NOMO-1 treated with DMSO at 0.1 percent for 48 hours (cell line): ENCODE measurements at regions not wholly inside any gene's neighbourhood (a gene's known extent, or its start where the extent isn't known, plus 50 kb on each side); places are given as distances from the start of the nearest gene placed in this dataset.
"Not testable (repeated sequence)": the region's sequence is repeated elsewhere in the genome, so short reads cannot be mapped to it uniquely, and the experiment has no call there.

Experiments used
- DNase-seq: peaks from one replicate; lab custom pipeline; 2025; ENCODE audit not compliant: unreplicated experiment; lab: John Stamatoyannopoulos, UW

DNA sequence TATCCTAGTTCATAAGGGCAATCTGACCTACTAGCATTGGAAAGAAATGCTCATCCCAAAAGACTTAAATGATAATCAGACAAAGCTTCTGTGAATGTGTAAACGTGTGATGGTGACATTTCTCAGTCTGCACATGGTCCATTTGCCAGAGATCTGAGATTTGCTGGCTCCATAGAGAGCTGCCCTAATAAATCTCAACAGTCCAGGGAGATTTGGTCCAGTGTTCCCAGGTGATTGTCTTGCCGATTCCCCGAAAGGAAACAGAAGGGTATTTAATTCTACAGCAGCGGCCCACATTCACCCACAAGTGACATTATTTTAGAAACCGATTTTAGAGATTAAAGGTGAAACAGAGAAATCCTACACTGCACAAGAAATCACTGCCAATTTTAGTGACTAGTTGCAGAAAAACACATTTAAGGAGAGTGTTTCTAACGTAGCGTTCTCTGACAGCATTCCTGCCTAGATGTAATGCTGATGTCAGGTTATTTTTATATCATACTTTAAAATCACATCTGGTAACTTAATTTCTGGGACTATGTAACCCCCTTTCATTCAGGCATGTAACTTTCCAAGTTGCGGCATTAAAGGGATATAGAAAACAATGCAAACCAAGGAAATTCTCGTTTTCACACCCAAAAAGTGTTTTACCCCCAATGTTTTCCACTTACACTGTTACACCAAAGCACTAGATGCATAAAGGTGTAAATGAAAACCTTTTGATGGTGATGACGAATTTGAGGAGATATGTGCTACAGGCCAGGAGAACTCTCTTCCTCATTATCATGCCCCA lies 231.9 kb upstream of the FN1 start:
- no peak for DNase-seq

DNA sequence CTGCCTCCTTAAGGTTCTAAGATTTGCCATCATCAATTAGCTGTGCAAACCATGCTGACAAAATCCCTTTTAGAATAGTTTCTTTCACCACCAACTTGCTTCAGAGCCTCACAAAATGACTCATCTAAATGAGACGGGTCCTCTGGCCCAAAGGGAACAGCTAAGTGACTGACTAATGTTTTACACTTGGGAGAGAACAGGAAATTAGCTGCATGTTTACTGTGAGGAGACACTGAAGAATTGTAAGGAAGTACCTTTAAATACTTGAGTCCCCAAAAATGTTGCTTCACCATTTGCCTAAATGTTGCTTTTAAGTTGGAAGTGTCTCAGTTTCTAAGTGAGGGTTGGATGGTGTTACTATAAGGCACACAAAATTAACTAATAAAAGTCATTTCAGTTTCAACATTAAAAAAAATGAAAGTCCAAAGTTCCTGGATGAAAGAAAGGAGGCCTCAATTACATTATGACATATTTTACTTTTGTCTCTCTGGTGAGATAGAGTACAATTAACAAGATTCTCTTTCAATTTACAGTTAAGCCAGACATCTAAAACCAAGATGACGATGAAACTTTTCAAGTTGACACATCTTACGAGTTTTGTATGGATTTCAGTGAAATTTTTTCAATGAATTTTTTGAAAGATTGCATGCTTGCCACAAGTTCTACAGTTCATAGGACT lies 229.1 kb upstream of the FN1 start:
- peak; percentile 94 for DNase-seq

DNA sequence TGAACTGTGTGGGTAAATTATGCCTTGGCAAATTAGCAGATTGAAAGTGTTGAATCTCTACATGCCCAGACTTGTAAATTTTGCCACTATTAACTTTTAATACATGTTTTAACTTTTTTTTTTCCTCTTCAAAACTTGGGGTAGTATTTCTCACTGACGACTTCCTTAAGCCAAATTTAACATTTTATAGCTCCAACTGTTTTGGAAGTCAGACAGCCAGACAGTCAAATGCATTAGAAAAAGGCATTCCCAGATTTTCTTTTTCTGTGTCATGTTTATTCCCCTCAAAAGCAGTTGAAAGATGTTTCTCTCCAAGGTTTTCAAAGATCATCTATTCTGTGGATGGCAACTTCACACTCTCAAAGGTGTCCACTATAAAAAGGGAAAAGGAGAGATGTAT lies 226.8 kb upstream of the FN1 start:
- no peak for DNase-seq

DNA sequence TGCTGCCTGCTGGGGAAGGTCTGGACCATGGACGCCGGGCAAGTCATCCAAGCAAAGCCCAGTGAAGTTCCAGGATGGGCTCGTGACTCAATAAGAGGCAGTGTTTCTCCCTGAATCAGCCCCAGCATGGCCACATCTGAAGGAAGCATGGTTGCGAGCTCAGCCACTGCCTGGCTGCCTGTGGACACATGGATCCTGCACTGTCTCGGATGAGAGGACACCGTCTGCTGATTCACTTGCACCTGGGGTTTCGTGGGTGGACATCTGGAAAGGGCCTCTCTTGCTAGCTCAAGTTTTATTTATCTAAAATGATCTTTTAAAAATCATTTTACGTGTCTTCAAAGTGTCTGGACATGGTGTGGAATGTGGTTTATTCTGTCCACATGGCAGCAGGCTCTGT lies 224.8 kb upstream of the FN1 start:
- no peak for DNase-seq

DNA sequence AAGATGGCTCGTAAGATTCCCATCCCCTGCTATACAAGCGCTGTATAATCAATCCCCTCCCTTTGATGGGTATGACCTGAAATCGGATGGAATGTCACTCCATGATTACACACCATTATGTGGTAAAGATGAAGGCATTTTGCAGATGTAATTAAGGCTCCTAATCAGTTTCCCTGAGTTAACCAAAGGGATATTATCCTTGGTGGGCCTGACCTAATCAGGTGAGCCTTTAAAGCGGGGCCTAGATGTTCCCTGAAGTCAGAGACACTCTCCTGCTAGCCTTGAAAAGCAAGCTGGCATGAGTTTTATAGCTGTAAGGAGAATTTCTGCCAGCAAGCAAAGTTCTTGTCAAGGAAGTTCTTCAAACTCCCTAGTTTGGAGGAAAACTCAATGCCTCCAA lies 223.8 kb upstream of the FN1 start:
- DNase-seq: no peak

DNA sequence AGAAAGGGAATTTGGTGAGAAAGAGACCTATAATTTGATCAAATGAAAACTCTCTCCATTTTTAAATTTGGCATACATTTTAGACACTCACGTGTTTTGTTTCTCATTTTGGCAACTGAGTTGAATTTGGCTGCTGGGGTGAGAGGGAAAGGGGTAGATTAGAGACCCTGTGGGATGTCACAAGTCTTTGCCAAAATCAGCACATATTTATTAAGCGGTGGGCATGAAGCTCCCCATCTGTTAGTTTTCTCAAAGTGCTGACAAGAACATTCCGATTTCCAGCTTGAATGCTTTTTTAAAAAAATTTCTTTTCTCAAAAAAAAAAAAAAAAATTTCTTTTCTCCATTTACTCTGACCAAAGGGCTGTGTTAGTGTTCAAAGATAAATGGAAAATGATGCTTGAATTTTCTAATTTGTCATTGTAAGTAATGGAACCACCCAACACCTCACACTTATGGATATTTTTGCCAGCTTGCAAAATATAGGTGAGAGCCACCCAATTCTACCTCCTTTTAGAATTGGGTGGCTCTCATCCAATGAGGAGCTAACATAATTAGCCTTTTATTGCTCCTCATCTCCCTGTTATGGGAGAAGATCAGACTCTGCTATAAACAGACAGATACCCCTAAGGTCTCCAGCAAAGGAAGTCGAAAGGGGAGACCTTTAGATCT lies 222.9 kb upstream of the FN1 start:
- DNase-seq: no peak

DNA sequence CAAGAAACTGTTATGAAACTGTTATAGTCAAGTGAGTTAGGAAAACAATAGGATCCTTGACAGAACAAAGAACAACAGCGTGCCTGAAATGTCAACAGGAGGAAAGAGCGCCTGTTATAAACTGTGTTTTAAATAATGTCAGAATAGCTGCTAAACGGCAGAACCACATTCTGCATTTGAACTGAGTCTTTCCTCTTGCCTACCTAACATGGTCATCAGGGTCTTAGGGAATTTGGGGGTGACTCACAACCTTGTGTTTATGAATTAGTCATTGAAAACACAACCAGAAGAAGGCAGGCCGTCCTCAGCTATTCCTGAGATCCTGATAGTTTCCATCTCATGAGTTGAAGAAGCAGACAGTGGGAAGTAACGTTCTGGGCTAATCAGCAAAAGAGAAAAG lies 222.0 kb upstream of the FN1 start:
- DNase-seq: no peak

DNA sequence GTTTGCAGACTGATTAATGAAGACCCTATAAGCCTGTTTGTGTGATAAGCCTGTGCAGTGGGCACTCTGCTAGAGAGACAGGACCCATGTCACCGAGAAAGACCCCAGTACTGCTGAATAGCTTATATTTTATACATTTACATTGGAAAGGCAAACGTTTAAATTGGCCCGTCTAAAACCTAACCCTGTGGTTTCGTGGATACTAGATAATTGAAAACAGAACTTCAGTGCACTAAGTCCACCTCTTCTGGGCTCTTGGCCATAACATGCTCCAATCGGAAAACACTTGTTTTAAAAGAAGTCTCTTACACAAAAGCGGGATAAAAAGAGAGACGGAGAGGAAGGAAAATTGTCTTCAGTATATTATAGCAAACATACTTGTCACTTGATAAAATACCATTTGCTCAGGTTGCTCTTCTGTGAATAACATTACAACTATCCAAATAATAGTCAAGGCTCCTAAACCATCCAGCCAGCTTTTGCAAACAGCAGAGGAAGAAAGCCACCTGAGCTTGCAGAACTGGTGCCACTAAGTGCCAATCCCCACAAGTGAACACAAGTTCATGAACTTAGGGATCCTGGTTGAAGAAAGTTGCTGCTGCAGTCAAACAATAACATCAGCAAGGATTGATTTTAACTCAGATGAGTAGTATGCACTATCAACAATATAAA lies 218.4 kb upstream of the FN1 start:
- DNase-seq: no peak

DNA sequence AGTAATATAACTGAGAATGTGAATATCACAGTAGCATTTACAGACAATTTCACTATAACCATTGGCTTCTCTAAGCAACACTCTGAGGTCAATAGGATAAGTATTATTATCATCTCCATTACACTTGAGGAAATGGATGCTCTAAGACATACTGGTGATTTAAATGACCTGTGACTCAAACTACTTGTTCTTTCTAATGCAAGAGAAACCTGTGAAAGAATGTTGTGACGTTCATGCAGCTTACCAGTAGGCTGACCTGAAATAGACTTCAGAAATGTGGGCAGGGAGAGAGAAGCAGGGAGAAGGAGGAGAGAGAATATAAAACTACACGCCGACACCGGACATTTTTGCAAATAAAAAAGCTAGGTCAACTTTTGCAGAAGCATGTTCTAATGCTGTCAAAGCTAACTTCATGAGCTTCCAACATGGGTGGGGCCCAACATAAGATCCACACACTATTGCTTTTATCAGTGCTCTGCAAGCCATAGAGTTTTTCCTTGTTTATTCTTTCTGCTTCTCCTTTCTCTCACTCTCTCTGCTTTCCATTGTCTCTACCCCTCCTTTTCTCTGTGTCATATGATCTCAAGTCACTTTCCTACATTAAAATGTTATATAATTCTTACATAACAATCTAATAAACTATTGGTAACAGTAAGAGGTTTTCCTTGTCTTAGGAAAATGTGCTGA lies 217.6 kb upstream of the FN1 start:
- DNase-seq: no peak

DNA sequence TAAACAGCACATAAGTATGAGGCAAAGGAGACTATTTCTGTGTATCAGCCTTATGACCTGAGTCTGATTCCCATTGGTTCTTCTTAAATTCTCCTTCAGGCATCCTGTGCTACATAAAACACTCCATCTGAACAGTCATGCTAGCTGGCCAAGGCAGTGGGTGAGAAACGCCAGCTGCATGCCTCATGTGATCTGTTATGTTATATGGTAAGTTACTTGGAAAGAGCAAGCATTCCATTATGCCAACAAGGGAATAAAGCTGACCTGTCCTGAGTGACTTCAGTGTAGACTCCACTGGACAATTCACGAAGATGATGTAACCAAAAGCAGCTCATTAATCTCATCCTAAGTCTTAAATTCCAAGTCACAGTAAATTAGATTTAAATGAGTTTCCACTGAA lies 216.5 kb upstream of the FN1 start:
- DNase-seq: no peak

DNA sequence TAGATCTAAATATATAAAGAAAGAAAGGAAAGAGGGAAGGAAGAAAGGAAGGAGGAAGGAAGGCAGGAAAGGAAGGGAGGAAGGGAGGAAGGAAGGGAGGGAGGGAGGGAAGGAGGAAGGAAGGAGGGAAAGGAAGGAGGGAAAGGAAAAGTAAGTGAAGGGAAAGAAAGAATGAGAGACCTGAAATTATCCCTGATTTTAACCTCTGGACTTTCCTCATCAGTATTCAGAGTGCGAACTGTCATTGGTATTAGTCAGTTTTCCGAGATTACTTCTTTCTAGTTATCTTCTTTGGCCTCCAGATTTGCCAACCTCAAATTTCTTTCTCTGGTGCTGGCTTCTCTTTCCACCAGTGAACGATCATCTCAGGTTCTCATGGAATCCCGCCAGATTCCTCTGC lies 215.5 kb upstream of the FN1 start:
- DNase-seq: no peak

DNA sequence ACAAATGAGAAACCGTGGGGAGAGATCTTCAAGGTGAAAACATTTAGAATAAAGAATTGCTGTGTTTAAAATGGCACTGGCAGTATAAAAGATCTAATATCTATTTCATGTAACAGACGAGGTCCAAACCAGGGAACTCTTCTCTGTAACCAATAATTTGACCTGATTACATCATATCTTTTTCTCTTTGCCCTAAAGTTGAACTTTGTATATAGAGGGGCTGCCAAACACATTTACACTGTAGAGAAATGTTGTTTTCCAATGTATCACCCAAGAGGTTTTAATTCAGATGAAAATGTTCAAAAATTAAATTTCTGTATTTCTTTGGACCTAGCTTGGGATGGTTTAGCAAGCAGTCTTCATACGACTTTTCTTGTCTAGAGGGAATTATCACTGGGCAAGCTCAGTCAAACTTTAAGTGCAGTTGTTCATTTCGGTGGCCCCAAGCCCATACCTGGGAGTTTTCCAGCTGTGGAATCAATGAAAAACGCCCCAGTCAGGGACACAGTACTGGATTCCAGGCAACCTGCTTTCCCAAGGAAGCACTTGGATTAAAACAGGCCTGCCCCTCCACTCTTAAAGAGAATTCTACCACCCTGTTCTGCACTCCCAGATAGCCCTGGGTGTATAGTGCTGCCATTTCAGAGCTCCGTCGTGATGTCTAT lies 208.5 kb upstream of the FN1 start:
- no peak for DNase-seq

DNA sequence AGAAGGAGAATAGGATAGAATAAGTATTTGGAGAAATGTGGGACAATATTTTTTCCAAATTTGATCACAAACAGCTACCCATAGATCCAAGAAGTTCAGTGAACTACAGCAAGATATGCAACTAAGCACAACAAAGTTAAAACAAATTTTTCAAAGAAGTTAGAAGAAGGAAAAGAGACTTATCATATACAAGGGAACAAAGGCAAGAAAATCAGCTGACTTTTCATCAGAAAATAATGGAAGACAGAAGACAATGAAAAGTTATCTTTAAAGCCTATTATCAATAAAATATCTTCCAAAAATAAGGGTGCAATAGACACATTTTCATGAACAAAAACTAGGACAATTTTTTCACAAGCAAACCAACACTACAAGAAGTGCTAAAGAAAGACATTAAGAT lies 202.8 kb upstream of the FN1 start:
- DNase-seq: no peak

DNA sequence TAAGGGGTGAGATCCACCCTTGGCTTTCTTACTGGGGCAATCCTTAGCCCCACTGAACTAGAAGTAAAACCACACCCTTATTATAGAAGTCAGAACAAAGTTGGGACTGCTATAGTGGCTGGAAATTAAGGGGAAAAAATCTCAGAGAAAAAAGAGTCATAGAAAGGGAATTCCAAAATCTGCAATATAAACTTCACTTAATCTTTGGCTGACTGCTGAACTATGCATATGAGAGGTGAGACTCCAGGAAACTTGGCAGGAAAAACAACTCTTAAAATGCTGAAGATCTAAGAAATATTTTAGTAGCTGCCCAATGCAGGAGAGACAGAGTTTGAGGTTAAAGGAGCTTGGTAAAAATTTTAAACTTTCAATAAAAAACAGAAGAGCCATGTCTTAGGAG lies 201.8 kb upstream of the FN1 start:
- DNase-seq: no peak

DNA sequence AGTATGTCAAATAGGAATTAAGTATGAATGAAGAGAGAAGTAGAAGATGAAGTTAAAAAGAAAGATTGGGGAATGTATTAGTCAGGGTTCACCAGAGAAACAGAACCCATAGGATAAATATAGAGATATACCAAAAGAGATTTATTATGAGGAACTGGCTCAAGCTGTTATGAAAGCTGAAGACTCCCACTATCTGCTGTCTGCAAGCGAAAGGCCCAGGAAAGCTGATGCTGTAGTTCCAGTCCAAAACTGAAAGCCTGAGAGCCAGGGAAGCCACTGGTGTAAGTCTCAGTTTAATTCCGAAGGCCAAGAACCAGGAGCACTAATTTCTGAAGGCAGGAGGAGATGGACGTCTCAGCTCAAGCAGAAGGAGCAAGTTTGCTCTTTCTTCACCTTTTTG lies 200.9 kb upstream of the FN1 start:
- DNase-seq: peak; percentile 90

DNA sequence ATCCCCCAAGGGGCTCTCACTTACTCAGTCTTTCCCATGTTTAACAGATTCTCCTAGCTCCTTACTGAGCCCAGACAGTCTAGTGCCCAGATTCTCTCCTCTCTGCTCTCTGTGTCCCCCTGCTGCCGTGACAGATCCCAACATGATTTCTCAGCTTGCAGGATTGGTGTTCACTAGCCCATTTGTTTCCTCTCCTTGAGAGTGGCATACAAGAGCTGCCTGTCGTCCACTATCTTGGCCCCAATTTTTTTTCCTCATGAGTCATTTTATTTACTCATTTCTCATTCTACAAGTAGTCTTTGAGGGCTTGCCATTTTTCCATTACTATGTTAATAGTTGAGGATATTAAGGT lies 199.9 kb upstream of the FN1 start:
- no peak for DNase-seq

DNA sequence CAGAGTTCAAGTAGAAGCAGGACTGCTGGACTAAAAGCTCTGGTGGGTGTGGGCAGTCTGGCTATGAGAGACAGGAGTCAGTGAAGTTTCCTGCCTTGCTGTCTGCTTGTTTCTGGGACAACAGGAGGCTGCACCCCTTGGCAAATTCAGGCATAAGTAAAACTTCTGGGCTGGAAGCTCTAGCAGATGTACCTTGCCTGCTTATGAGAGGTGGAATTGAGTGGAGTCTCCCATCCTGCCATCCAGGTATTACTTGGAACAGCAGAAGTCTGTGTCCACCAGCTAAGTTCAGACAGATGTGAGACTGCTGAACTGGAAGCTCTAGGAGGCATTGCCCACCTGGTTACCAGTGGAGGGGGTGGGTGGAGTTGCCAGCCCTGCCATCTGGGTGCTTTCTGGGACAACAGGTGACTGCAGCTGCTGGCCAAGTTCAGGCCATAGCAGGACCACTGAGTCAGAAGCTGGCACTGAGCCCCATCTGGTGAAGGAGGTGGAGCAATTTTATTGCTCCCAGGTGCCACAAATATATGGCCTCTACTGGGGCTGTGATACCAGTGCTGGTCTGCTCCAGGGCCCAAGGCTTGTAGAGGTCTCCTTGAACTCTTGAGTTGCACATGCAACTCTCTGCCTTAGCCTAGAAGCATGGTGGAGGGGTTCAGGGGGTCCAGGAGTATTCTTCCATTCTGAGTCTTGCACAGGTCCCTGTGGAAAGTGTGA lies 199.4 kb upstream of the FN1 start:
- no peak for DNase-seq

DNA sequence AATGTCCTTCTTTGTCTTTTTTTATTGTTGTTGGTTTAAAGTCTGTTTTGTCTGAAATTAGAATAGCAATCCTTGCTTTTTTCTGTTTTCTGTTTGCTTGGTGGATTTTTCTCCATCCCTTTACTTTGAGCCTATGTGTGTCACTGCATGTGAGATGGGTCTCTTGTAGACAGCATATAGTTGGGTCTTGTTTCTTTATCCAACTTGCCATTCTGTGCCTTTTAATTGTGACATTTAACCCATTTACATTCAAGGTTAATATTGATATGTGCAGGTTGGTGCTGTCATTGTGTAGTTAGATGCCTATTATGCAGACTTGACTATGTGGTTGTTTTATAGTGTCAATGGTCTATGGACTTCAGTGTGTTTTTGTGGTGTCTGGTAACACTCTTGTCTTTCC lies 197.5 kb upstream of the FN1 start:
- no peak for DNase-seq

DNA sequence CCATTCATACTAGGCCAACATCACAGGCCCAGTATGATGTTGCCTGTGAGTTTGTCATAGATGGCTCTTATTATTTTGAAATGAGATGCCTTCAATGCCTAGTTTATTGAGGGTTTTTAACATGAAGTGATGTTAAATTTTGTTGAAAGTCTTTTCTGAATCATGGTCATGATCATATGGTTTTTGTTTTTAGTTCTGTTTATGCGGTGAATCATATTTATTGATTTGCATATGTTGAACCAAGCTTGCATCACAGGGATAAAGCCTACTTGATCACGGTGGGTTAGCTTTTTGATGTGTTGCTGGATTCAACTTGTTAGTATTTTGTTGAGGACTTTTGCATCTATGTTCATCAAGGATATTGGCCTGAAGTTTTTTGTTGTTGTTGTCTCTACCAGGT lies 195.8 kb upstream of the FN1 start:
- DNase-seq: no peak

DNA sequence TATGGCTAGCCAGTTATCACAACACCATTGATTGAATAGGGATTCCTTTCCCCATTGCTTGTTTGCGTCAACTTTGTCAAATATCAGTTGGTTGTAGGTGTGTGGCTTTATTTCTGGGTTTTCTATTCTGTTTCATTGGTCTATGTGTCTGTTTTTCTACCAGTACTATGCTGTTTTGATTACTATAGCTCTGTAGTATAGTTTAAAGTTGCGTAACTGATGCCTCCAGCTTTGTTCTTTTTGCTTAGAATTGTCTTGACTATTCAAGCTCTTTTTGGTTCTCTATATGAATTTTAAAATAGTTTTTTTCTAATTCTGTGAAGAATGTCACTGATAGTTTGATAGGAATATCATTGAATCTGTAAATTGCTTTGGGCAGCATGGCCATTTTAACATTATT lies 194.9 kb upstream of the FN1 start:
- not testable (repeated sequence) for DNase-seq
